Smooth muscle cell (in vitro differentiated cells): ENCODE measurements at regions not wholly inside any gene's neighbourhood (a gene's known extent, or its start where the extent isn't known, plus 50 kb on each side); places are given as distances from the start of the nearest gene placed in this dataset.
A peak's percentile ranks its signal among the peaks of the same experiment; 100 is the strongest.

Experiments
- DNase-seq: peaks from one replicate; lab custom pipeline; 2025; ENCODE audit not compliant: unreplicated experiment; lab: John Stamatoyannopoulos, UW
- H2AFZ ChIP-seq: fragments of 200-600 bp; sonication (generic); 2 replicates; pipeline ENCODE4 v1.6.0; 2016; ENCODE audit warnings: antibody characterized with exemption, low read depth, mild to moderate bottlenecking
- H3F3A ChIP-seq: fragments of 200-600 bp; sonication (generic); 2 replicates; pipeline ENCODE4 v1.6.0; 2017; ENCODE audit warnings: antibody characterized with exemption, low read depth
- H3K27ac ChIP-seq: fragments of 200-600 bp; sonication (generic); 2 replicates; pipeline ENCODE4 v1.5.1; 2016; ENCODE audit warnings: low read depth, mild to moderate bottlenecking
- H3K27me3 ChIP-seq: fragments of 200-600 bp; sonication (generic); 2 replicates; pipeline ENCODE4 v1.6.1; 2016; ENCODE audit warnings: low read depth, mild to moderate bottlenecking
- H3K36me3 ChIP-seq: fragments of 200-600 bp; sonication (generic); 2 replicates; pipeline ENCODE4 v1.5.1; 2016; ENCODE audit warnings: low read depth
- H3K4me1 ChIP-seq: fragments of 200-600 bp; sonication (generic); 2 replicates; pipeline ENCODE4 v1.5.1; 2016; ENCODE audit warnings: low read depth
- H3K4me2 ChIP-seq: fragments of 200-600 bp; sonication (generic); 2 replicates; pipeline ENCODE4 v1.6.0; 2016; ENCODE audit warnings: mild to moderate bottlenecking
- H3K4me3 ChIP-seq: fragments of 200-600 bp; sonication (generic); 2 replicates; pipeline ENCODE4 v1.5.1; 2016; ENCODE audit warnings: mild to moderate bottlenecking
- H3K79me2 ChIP-seq: fragments of 200-600 bp; sonication (generic); 2 replicates; pipeline ENCODE4 v1.6.0; 2016; ENCODE audit warnings: low read depth, mild to moderate bottlenecking
- H3K9ac ChIP-seq: fragments of 200-600 bp; sonication (generic); 2 replicates; pipeline ENCODE4 v1.6.0; 2016; ENCODE audit warnings: low read depth
- H3K9me3 ChIP-seq: fragments of 200-600 bp; sonication (generic); replicated peaks from 2 replicates; pipeline ENCODE4 v1.5.1; 2016; ENCODE audit warnings: low read depth
- H4K20me1 ChIP-seq: fragments of 200-600 bp; sonication (generic); 2 replicates; pipeline ENCODE4 v1.6.0; 2016; ENCODE audit warnings: low read depth
- CTCF ChIP-seq: fragments of 200-600 bp; sonication (generic); IDR thresholded peaks from 2 replicates; pipeline ENCODE4 v1.5.1; 2017; ENCODE audit warnings: borderline replicate concordance, mild to moderate bottlenecking, antibody characterized with exemption; ENCODE audit not compliant: insufficient read depth, poor library complexity, severe bottlenecking
- WGBS: methylation state at CpG from one replicate; pipeline ENCODE4 v1.1.7; 2016; ENCODE audit warnings: low lambda C conversion rate; 5-methylcytosine and 5-hydroxymethylcytosine counted together

GRCh38 chr6:166760288-166760687 lies 133.2 kb upstream of the RPS6KA2 start:
- Histone ChIP-seq H3K79me2 (no peaks in the 10 kb centered on the region), H3K4me1 (peaks cover 12% of the 10 kb centered on the region), H3F3A (no peaks in the 10 kb centered on the region), H2AFZ (no peak overlapping the region), H3K27me3 (no peaks in the 10 kb centered on the region), H3K9me3 (no peaks in the 10 kb centered on the region), H3K4me3 (no peak overlapping the region), H4K20me1 (no peaks in the 10 kb centered on the region), H3K27ac (no peak overlapping the region), H3K36me3 (no peaks in the 10 kb centered on the region), H3K9ac (no peak overlapping the region), H3K4me2 (no peak overlapping the region)
- TF ChIP-seq CTCF, result no peak
- 77% methylated on average over 11 of the region's 11 CpGs for WGBS
- no peak for DNase-seq

- Histone ChIP-seq H3K9me3 (no peaks in the 10 kb centered on the region), H3F3A (no peaks in the 10 kb centered on the region), H4K20me1 (no peaks in the 10 kb centered on the region), H3K27ac (no peak overlapping the region), H3K4me3 (no peak overlapping the region), H2AFZ (peak overlapping the region; percentile 68), H3K27me3 (no peaks in the 10 kb centered on the region), H3K4me1 (peaks cover 12% of the 10 kb centered on the region), H3K9ac (no peak overlapping the region), H3K36me3 (no peaks in the 10 kb centered on the region), H3K79me2 (no peaks in the 10 kb centered on the region), H3K4me2 (peak overlapping the region; percentile 74)
- 88% methylated on average over 15 of the region's 15 CpGs for WGBS
- no peak for TF ChIP-seq CTCF
- no peak for DNase-seq
Observed at GRCh38 chr6:166758136-166758704, 131.2 kb upstream of the RPS6KA2 start.

GRCh38 chr6:166757232-166758135 lies 130.4 kb upstream of the RPS6KA2 start:
- 45% methylated on average over 24 of the region's 24 CpGs for WGBS
- DNase-seq, result no peak
- H3K36me3 ChIP-seq, result no peaks in the 10 kb centered on the region
- H3K27ac ChIP-seq, result no peak overlapping the region
- H3K27me3 ChIP-seq, result no peaks in the 10 kb centered on the region
- H3K9me3 ChIP-seq, result no peaks in the 10 kb centered on the region
- no peak overlapping the region for H3K4me3 ChIP-seq
- no peak for TF ChIP-seq CTCF
- H3F3A ChIP-seq, result no peaks in the 10 kb centered on the region
- peaks cover 12% of the 10 kb centered on the region for H3K4me1 ChIP-seq
- no peaks in the 10 kb centered on the region for H3K79me2 ChIP-seq
- H3K4me2 ChIP-seq, result peak overlapping the region; percentile 74
- H2AFZ ChIP-seq, result peak overlapping the region; percentile 68
- H3K9ac ChIP-seq, result no peak overlapping the region
- no peaks in the 10 kb centered on the region for H4K20me1 ChIP-seq
